Endothelial cell of hepatic sinusoid (primary cell): ENCODE measurements at regions not wholly inside any gene's neighbourhood (a gene's known extent, or its start where the extent isn't known, plus 50 kb on each side); places are given as distances from the start of the nearest gene placed in this dataset.

Experiments used
- in situ Hi-C: cut with HindIII; loops from 2 replicates; pipeline ENCODE4 v1.10.0; 2017; ENCODE audit warnings: low sequenced_read_pairs

- in situ Hi-C loops: no loop called here
Observed at GRCh38 chr2:204306667-204307066, 238.6 kb upstream of the PARD3B start.

GRCh38 chr2:204312105-204312504 lies 233.2 kb upstream of the PARD3B start:
- in situ Hi-C loops: loop anchor here (5.0 kb wide), 1 partner anchor 50 kb away; no protein-coding TSS in a partner anchor

GRCh38 chr2:204313256-204313655 lies 232.0 kb upstream of the PARD3B start:
- in situ Hi-C loops: loop anchor here (5.0 kb wide), 1 partner anchor 51 kb away; no protein-coding TSS in a partner anchor

- in situ Hi-C loops: no loop called here
Observed at GRCh38 chr2:204315236-204315662, 230.0 kb upstream of the PARD3B start.

- in situ Hi-C loops: no loop called here
Observed at GRCh38 chr2:204317640-204318039, 227.6 kb upstream of the PARD3B start.

- in situ Hi-C loops: no loop called here
Observed at GRCh38 chr2:204321027-204321800, 224.1 kb upstream of the PARD3B start.

- in situ Hi-C loops: no loop called here
Observed at GRCh38 chr2:204321910-204322751, 223.1 kb upstream of the PARD3B start.

- in situ Hi-C loops: loop anchor here (5.0 kb wide), 2 partner anchors 37 to 367 kb away; no protein-coding TSS in a partner anchor
Observed at GRCh38 chr2:204325468-204325867, 219.8 kb upstream of the PARD3B start.

GRCh38 chr2:204328373-204328772 lies 216.9 kb upstream of the PARD3B start:
- in situ Hi-C loops: loop anchor here (5.0 kb wide), 2 partner anchors 34 to 364 kb away; no protein-coding TSS in a partner anchor

GRCh38 chr2:204329016-204329415 lies 216.3 kb upstream of the PARD3B start:
- in situ Hi-C loops: loop anchor here (5.0 kb wide), 2 partner anchors 33 to 363 kb away; no protein-coding TSS in a partner anchor

GRCh38 chr2:204329532-204329931 lies 215.7 kb upstream of the PARD3B start:
- in situ Hi-C loops: loop anchor here (5.0 kb wide), 2 partner anchors 33 to 363 kb away; no protein-coding TSS in a partner anchor

GRCh38 chr2:204331180-204331579 lies 214.1 kb upstream of the PARD3B start:
- in situ Hi-C loops: no loop called here

- in situ Hi-C loops: no loop called here
Observed at GRCh38 chr2:204331988-204332387, 213.3 kb upstream of the PARD3B start.

GRCh38 chr2:204332706-204333105 lies 212.6 kb upstream of the PARD3B start:
- in situ Hi-C loops: no loop called here

GRCh38 chr2:204333861-204334260 lies 211.4 kb upstream of the PARD3B start:
- in situ Hi-C loops: no loop called here

GRCh38 chr2:204335451-204336058 lies 209.7 kb upstream of the PARD3B start:
- in situ Hi-C loops: no loop called here

GRCh38 chr2:204336153-204336744 lies 209.0 kb upstream of the PARD3B start:
- in situ Hi-C loops: no loop called here

GRCh38 chr2:204337638-204338037 lies 207.6 kb upstream of the PARD3B start:
- in situ Hi-C loops: no loop called here

- in situ Hi-C loops: no loop called here
Observed at GRCh38 chr2:204339212-204339715, 206.0 kb upstream of the PARD3B start.

GRCh38 chr2:204340511-204340910 lies 204.8 kb upstream of the PARD3B start:
- in situ Hi-C loops: no loop called here
